HL-60 (cell line): ENCODE measurements at regions not wholly inside any gene's neighbourhood (a gene's known extent, or its start where the extent isn't known, plus 50 kb on each side); places are given as distances from the start of the nearest gene placed in this dataset.

Experiments
- TF ChIP-seq, protein P1 (sequence below): IDR thresholded peaks from one replicate; pipeline ENCODE4 v1.5.1; 2011; ENCODE audit warnings: low read length, control low read depth, inconsistent platforms; ENCODE audit not compliant: insufficient read depth
- TF ChIP-seq, protein P2 (sequence below): IDR thresholded peaks from 2 replicates; pipeline ENCODE4 v1.6.1; 2012; ENCODE audit warnings: low read depth; ENCODE audit not compliant: insufficient replicate concordance

DNA sequence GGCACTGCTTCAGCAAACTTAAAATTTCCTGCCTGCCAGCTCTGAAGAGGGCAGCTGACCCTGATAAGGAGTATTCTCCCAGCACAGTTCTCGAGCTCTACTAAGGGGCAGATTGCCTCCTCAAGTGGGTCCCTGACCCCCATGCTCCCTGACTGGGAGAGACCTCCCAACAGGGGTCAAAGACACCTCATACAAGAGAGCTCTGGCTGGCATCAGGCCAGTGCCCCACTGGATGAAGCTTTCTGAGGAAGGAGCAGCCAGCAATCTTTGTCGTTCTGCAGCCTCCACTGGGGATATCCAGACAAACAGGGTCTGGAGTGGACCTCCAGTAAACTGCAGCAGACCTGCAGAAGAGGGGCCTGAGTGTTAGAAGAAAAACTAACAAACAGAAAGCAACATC lies 1118.3 kb upstream of the ADGRL3 start:
- TF ChIP-seq, protein P1, sequence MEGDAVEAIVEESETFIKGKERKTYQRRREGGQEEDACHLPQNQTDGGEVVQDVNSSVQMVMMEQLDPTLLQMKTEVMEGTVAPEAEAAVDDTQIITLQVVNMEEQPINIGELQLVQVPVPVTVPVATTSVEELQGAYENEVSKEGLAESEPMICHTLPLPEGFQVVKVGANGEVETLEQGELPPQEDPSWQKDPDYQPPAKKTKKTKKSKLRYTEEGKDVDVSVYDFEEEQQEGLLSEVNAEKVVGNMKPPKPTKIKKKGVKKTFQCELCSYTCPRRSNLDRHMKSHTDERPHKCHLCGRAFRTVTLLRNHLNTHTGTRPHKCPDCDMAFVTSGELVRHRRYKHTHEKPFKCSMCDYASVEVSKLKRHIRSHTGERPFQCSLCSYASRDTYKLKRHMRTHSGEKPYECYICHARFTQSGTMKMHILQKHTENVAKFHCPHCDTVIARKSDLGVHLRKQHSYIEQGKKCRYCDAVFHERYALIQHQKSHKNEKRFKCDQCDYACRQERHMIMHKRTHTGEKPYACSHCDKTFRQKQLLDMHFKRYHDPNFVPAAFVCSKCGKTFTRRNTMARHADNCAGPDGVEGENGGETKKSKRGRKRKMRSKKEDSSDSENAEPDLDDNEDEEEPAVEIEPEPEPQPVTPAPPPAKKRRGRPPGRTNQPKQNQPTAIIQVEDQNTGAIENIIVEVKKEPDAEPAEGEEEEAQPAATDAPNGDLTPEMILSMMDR = no peak
- TF ChIP-seq, protein P2, sequence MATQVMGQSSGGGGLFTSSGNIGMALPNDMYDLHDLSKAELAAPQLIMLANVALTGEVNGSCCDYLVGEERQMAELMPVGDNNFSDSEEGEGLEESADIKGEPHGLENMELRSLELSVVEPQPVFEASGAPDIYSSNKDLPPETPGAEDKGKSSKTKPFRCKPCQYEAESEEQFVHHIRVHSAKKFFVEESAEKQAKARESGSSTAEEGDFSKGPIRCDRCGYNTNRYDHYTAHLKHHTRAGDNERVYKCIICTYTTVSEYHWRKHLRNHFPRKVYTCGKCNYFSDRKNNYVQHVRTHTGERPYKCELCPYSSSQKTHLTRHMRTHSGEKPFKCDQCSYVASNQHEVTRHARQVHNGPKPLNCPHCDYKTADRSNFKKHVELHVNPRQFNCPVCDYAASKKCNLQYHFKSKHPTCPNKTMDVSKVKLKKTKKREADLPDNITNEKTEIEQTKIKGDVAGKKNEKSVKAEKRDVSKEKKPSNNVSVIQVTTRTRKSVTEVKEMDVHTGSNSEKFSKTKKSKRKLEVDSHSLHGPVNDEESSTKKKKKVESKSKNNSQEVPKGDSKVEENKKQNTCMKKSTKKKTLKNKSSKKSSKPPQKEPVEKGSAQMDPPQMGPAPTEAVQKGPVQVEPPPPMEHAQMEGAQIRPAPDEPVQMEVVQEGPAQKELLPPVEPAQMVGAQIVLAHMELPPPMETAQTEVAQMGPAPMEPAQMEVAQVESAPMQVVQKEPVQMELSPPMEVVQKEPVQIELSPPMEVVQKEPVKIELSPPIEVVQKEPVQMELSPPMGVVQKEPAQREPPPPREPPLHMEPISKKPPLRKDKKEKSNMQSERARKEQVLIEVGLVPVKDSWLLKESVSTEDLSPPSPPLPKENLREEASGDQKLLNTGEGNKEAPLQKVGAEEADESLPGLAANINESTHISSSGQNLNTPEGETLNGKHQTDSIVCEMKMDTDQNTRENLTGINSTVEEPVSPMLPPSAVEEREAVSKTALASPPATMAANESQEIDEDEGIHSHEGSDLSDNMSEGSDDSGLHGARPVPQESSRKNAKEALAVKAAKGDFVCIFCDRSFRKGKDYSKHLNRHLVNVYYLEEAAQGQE = no peak
